HL-60 (cell line): ENCODE measurements at regions not wholly inside any gene's neighbourhood (a gene's known extent, or its start where the extent isn't known, plus 50 kb on each side); places are given as distances from the start of the nearest gene placed in this dataset.

ENCODE experiments used
- DNase-seq, 2 experiments: peaks; one replicate each; pipeline ENCODE4 v3.0.0-alpha.2; 2010 to 2020; ENCODE audit warnings: low read depth in 1 of 2, low spot score in 1 of 2
- H3K27ac ChIP-seq: fragments of 250-450 bp; sonication (Bioruptor Pico); replicated peaks from 2 replicates; pipeline ENCODE4 v1.5.1; 2020; ENCODE audit warnings: mild to moderate bottlenecking, moderate library complexity
- H3K27me3 ChIP-seq: fragments of 250-450 bp; sonication (Bioruptor Pico); 2 replicates; pipeline ENCODE4 v1.5.1; 2021; ENCODE audit warnings: mild to moderate bottlenecking, moderate library complexity; ENCODE audit not compliant: insufficient read depth, poor library complexity, severe bottlenecking
- H3K4me3 ChIP-seq: replicated peaks from 2 replicates; pipeline ENCODE4 v1.5.1; 2011; ENCODE audit warnings: mild to moderate bottlenecking, control low read depth, low read length; ENCODE audit not compliant: insufficient read depth
- GABPA ChIP-seq: IDR thresholded peaks from 2 replicates; pipeline ENCODE4 v1.6.1; 2012; ENCODE audit warnings: low read depth
- POLR2AphosphoS5 ChIP-seq: IDR thresholded peaks from 2 replicates; pipeline ENCODE4 v1.6.1; 2012; ENCODE audit warnings: low read depth
- SPI1 ChIP-seq: IDR thresholded peaks from 2 replicates; pipeline ENCODE4 v1.6.1; 2012; ENCODE audit warnings: low read depth, mild to moderate bottlenecking, borderline replicate concordance
- TF ChIP-seq, protein P1 (sequence below): IDR thresholded peaks from one replicate; pipeline ENCODE4 v1.5.1; 2011; ENCODE audit warnings: low read length, control low read depth, inconsistent platforms; ENCODE audit not compliant: insufficient read depth
- TF ChIP-seq, protein P2 (sequence below): IDR thresholded peaks from 2 replicates; pipeline ENCODE4 v1.6.1; 2012; ENCODE audit warnings: low read depth; ENCODE audit not compliant: insufficient replicate concordance

DNA sequence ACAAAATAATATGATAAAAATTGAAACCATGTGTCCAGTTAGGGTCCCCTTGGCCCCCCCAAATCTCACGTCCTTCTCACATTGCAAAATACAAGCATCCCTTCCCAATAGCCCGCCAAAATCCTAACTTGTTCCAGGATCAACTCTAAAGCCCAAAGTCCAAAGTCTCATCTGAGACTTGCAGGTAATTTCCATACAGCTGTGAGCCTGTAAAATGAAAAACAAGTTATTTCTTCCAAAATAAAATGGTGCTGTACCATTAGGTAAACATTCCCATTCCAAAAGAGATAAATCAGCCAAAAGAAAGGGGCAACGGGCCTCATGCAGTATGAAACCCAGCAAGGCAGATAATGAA, 51.0 kb upstream of the COBL start:
- TF ChIP-seq GABPA (no peak), SPI1 (no peak), POLR2AphosphoS5 (no peak)
- TF ChIP-seq, protein P1, sequence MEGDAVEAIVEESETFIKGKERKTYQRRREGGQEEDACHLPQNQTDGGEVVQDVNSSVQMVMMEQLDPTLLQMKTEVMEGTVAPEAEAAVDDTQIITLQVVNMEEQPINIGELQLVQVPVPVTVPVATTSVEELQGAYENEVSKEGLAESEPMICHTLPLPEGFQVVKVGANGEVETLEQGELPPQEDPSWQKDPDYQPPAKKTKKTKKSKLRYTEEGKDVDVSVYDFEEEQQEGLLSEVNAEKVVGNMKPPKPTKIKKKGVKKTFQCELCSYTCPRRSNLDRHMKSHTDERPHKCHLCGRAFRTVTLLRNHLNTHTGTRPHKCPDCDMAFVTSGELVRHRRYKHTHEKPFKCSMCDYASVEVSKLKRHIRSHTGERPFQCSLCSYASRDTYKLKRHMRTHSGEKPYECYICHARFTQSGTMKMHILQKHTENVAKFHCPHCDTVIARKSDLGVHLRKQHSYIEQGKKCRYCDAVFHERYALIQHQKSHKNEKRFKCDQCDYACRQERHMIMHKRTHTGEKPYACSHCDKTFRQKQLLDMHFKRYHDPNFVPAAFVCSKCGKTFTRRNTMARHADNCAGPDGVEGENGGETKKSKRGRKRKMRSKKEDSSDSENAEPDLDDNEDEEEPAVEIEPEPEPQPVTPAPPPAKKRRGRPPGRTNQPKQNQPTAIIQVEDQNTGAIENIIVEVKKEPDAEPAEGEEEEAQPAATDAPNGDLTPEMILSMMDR: no peak
- TF ChIP-seq, protein P2, sequence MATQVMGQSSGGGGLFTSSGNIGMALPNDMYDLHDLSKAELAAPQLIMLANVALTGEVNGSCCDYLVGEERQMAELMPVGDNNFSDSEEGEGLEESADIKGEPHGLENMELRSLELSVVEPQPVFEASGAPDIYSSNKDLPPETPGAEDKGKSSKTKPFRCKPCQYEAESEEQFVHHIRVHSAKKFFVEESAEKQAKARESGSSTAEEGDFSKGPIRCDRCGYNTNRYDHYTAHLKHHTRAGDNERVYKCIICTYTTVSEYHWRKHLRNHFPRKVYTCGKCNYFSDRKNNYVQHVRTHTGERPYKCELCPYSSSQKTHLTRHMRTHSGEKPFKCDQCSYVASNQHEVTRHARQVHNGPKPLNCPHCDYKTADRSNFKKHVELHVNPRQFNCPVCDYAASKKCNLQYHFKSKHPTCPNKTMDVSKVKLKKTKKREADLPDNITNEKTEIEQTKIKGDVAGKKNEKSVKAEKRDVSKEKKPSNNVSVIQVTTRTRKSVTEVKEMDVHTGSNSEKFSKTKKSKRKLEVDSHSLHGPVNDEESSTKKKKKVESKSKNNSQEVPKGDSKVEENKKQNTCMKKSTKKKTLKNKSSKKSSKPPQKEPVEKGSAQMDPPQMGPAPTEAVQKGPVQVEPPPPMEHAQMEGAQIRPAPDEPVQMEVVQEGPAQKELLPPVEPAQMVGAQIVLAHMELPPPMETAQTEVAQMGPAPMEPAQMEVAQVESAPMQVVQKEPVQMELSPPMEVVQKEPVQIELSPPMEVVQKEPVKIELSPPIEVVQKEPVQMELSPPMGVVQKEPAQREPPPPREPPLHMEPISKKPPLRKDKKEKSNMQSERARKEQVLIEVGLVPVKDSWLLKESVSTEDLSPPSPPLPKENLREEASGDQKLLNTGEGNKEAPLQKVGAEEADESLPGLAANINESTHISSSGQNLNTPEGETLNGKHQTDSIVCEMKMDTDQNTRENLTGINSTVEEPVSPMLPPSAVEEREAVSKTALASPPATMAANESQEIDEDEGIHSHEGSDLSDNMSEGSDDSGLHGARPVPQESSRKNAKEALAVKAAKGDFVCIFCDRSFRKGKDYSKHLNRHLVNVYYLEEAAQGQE: no peak
- no peak for DNase-seq
- no peaks in the 10 kb centered on the region for H3K27me3 ChIP-seq
- no peak overlapping the region for H3K4me3 ChIP-seq
- H3K27ac ChIP-seq: no peak overlapping the region

DNA sequence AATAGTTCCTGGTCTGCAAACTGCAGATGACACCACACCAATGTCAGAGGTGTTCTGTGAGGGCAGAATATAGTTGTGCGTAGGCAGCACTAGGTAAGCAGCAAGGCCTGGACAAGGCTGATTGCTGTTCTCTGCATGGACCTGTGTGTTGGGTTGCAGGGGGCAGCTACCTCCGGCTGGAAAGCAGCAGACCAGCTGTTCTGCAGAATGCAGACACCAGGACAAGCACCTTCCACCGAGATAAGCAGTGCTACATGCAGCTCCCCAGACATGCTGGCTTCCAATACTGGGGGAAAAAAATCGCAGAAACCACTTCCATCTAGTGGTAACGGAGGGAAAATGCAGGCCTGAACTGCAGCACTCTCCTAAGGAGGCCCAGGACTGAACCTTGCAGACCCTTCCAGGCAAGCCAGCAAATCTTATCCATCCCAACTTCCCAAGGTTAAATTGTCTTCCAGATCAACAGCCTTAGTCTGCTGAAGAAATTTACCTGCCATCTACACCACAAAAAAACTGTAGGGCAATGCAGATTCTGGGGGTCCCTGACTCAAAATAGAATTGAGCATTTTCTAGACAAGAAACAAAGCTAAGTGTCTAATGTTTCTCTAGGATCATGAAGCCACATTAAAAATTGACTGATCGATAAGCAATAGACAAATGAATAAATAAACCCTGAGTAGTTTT, 50.5 kb upstream of the COBL start:
- no peak for TF ChIP-seq GABPA
- TF ChIP-seq, protein P2: no peak
- TF ChIP-seq, protein P1: peak; percentile 62
- TF ChIP-seq POLR2AphosphoS5: no peak
- TF ChIP-seq SPI1: no peak
- Histone ChIP-seq H3K27me3 (no peaks in the 10 kb centered on the region), H3K4me3 (no peak overlapping the region), H3K27ac (no peak overlapping the region)
- DNase-seq: peak; percentile 0 to 30
